ENCODE measurements at regions not wholly inside any gene's neighbourhood (a gene's known extent, or its start where the extent isn't known, plus 50 kb on each side); places are given as distances from the start of the nearest gene placed in this dataset.
"Not testable (repeated sequence)": the region's sequence is repeated elsewhere in the genome, so short reads cannot be mapped to it uniquely, and the experiment has no call there.

- peak; percentile 13 for DNase-seq
Observed at GRCh38 chr13:44848920-44849676, 140.2 kb downstream of the NUFIP1 start.

- DNase-seq, result not testable (repeated sequence)
Observed at GRCh38 chr13:44845281-44846058, 143.8 kb downstream of the NUFIP1 start.

GRCh38 chr13:44844786-44845185 is 144.5 kb downstream of the NUFIP1 start:
- no peak for DNase-seq

GRCh38 chr13:44843403-44843802 is 145.9 kb downstream of the NUFIP1 start:
- DNase-seq, result no peak

GRCh38 chr13:44842158-44842557 is 147.1 kb downstream of the NUFIP1 start:
- no peak for DNase-seq

- no peak for DNase-seq
Observed at GRCh38 chr13:44840131-44840530, 149.1 kb downstream of the NUFIP1 start.

- no peak for DNase-seq
Observed at GRCh38 chr13:44837250-44837649, 152.0 kb downstream of the NUFIP1 start.

- DNase-seq, result no peak
Observed at GRCh38 chr13:44834404-44834803, 154.9 kb downstream of the NUFIP1 start.

GRCh38 chr13:44833626-44834025 is 155.6 kb downstream of the NUFIP1 start:
- no peak for DNase-seq

- no peak for DNase-seq
Observed at GRCh38 chr13:44833139-44833538, 156.1 kb downstream of the NUFIP1 start.

- DNase-seq, result no peak
Observed at GRCh38 chr13:44826591-44827350, 162.5 kb downstream of the NUFIP1 start.

- DNase-seq, result no peak
Observed at GRCh38 chr13:44825953-44826352, 163.3 kb downstream of the NUFIP1 start.

- not testable (repeated sequence) for DNase-seq
Observed at GRCh38 chr13:44823555-44823954, 165.7 kb downstream of the NUFIP1 start.

GRCh38 chr13:44822291-44822690 is 167.0 kb downstream of the NUFIP1 start:
- DNase-seq, result no peak

- no peak for DNase-seq
Observed at GRCh38 chr13:44819772-44820171, 169.5 kb downstream of the NUFIP1 start.

- no peak for DNase-seq
Observed at GRCh38 chr13:44819245-44819644, 170.0 kb downstream of the NUFIP1 start.

GRCh38 chr13:44818428-44818827 is 170.8 kb downstream of the NUFIP1 start:
- no peak for DNase-seq

GRCh38 chr13:44818016-44818415 is 171.3 kb downstream of the NUFIP1 start:
- no peak for DNase-seq

GRCh38 chr13:44817131-44817671 is 172.1 kb downstream of the NUFIP1 start:
- DNase-seq, result no peak

- no peak for DNase-seq
Observed at GRCh38 chr13:44816701-44817100, 172.6 kb downstream of the NUFIP1 start.

GRCh38 chr13:44815623-44816022 is 173.6 kb downstream of the NUFIP1 start:
- peak; percentile 34 for DNase-seq

GRCh38 chr13:44814836-44815235 is 174.4 kb downstream of the NUFIP1 start:
- DNase-seq, result no peak

GRCh38 chr13:44814161-44814560 is 175.1 kb downstream of the NUFIP1 start:
- no peak for DNase-seq

All from tongue (tissue), 1 donor.